ENCODE measurements at regions not wholly inside any gene's neighbourhood (a gene's known extent, or its start where the extent isn't known, plus 50 kb on each side); places are given as distances from the start of the nearest gene placed in this dataset.

DNA sequence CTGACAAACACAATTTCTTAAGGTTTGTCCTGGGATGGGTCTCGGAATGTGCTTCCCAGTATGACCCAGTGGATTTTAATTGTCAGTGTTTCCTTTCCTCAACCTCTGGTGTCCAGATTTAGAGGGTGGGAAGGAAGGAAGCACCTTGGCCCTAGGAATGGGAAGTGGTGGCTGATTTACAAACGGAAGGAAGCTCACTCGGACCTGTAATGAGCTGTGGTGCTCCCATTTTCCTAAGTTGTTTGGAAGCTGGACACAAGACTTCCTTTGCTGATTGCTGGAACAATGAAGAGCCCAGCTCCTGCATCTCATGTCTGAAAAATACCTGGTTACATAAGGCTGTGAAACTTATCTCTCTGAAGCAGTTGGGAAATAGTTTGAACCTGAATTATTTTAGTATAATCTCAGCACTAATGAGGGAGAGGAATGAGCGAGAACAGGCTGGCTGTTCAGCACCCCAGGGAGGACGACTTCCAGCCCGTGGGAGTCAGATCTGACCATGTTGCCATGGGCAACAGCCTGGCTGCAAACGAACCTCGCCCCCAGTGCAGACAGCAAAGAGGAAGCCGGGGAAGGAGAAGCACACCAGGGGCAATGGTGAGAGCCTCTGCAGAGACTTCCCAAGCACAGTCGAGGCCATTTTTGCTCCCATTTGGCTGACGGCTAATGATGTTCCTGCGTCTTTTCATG lies 74.4 kb upstream of the ASB18 start:
- Histone ChIP-seq H3K36me3 (no peaks in the 10 kb centered on the region), H3K9me3 (no peaks in the 10 kb centered on the region), H3K4me1 (no peaks in the 10 kb centered on the region), H3K27me3 (no peaks in the 10 kb centered on the region), H3K27ac (peak overlapping the region in 1 of 2 donors; percentile 3), H3K4me3 (no peak overlapping the region)
- peak; percentile 55 for DNase-seq (ENCODE audit: low spot score)
- TF ChIP-seq, protein P1, sequence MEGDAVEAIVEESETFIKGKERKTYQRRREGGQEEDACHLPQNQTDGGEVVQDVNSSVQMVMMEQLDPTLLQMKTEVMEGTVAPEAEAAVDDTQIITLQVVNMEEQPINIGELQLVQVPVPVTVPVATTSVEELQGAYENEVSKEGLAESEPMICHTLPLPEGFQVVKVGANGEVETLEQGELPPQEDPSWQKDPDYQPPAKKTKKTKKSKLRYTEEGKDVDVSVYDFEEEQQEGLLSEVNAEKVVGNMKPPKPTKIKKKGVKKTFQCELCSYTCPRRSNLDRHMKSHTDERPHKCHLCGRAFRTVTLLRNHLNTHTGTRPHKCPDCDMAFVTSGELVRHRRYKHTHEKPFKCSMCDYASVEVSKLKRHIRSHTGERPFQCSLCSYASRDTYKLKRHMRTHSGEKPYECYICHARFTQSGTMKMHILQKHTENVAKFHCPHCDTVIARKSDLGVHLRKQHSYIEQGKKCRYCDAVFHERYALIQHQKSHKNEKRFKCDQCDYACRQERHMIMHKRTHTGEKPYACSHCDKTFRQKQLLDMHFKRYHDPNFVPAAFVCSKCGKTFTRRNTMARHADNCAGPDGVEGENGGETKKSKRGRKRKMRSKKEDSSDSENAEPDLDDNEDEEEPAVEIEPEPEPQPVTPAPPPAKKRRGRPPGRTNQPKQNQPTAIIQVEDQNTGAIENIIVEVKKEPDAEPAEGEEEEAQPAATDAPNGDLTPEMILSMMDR (IDR thresholded peaks at IDR 0.05) = no peak

DNA sequence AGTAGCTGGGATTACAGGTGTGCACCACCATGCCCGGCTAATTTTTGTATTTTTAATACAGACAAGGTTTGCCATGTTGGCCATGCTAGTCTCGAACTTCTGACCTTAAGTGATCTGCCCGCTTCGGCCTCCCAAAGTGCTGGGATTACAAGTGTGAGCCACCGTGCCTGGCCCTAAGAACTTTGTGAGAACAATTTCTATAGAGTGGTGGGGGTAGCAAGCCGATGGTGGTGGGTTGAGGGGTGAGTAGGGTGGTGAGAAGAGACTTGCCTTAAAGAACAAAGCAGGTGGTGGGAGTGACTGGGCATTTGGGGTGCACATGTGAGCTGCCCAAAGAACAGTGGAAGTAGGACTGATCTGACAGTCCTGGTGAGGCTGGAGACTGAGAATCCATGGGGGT lies 76.0 kb upstream of the ASB18 start:
- Histone ChIP-seq H3K27ac (no peak overlapping the region), H3K9me3 (no peaks in the 10 kb centered on the region), H3K27me3 (no peaks in the 10 kb centered on the region), H3K36me3 (no peaks in the 10 kb centered on the region), H3K4me1 (no peaks in the 10 kb centered on the region), H3K4me3 (no peak overlapping the region)
- DNase-seq (ENCODE audit: low spot score) = peak; percentile 50
- TF ChIP-seq, protein P1 (IDR thresholded peaks at IDR 0.05) = no peak

DNA sequence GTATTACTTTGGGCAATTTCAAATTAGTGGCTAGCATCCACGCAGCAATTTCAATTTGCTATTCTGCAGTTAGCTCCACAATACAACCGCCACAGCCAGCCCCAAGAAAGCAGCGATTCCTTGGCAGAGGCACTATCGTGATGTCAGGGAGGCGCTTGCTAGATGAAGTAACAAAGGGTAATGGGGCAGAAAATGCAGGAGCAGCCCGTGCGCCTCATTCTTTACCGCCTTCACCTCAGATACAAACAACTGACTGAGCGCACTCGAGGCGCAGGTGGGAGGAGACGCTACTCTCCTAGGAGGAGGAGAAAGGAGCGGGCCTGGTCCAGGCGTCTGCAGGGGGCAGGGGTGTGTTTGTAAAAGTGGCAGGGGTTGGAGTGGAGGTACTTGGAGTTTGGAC lies 76.9 kb upstream of the ASB18 start:
- no peaks in the 10 kb centered on the region for H3K36me3 ChIP-seq
- H3K27ac ChIP-seq = no peak overlapping the region
- H3K9me3 ChIP-seq = no peaks in the 10 kb centered on the region
- DNase-seq (ENCODE audit: low spot score) = peak; percentile 47
- no peaks in the 10 kb centered on the region for H3K4me1 ChIP-seq
- no peaks in the 10 kb centered on the region for H3K27me3 ChIP-seq
- TF ChIP-seq, protein P1 (IDR thresholded peaks at IDR 0.05) = no peak
- H3K4me3 ChIP-seq = no peak overlapping the region

DNA sequence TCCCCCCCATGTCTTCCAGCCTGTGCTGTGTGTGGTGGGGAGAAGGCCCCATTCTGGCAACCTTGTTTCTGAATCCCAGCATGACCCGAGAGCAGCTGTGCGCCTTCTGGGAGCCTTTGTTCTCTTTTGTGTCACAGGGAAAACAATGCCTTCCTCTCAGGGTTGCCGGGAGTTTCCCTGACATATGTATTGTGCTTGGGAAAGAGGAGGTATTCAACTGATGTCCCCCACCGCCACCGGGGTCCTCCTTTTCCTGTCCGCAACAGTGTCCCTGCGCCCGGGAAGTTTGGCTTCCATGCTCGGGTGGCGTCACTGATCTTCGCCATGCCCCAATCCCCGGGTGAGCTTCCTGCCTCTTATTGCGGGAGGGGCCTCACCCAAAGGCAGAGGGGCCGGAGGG lies 77.5 kb upstream of the ASB18 start:
- no peaks in the 10 kb centered on the region for H3K4me1 ChIP-seq
- TF ChIP-seq, protein P1 (IDR thresholded peaks at IDR 0.05) = no peak
- no peaks in the 10 kb centered on the region for H3K9me3 ChIP-seq
- no peak overlapping the region for H3K4me3 ChIP-seq
- H3K27ac ChIP-seq = no peak overlapping the region
- H3K27me3 ChIP-seq = no peaks in the 10 kb centered on the region
- no peaks in the 10 kb centered on the region for H3K36me3 ChIP-seq
- peak; percentile 30 for DNase-seq (ENCODE audit: low spot score)

DNA sequence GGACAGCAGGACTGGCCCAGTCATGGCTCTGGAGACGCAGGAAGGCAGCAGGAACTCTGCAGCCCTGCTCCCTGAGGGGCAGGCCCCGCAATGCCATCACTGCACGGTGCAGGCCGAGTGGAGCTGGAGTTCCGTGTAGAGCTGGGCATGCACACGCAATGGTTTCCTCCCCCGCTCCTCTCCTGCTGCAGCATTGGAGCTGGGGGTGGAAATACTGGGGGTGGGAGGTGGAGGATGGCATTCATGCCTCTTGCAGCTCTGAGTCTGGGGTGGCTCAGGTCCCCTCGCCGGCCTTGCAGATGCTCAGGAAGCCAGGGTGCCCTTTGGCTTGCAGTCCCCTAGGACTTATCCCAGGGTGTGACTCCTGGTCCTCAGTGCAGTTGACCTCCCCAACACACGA lies 78.3 kb upstream of the ASB18 start:
- no peaks in the 10 kb centered on the region for H3K27me3 ChIP-seq
- H3K9me3 ChIP-seq = no peaks in the 10 kb centered on the region
- TF ChIP-seq, protein P1 (IDR thresholded peaks at IDR 0.05) = no peak
- no peak overlapping the region for H3K27ac ChIP-seq
- no peak for DNase-seq (ENCODE audit: low spot score)
- no peak overlapping the region for H3K4me3 ChIP-seq
- no peaks in the 10 kb centered on the region for H3K36me3 ChIP-seq
- H3K4me1 ChIP-seq = no peaks in the 10 kb centered on the region

DNA sequence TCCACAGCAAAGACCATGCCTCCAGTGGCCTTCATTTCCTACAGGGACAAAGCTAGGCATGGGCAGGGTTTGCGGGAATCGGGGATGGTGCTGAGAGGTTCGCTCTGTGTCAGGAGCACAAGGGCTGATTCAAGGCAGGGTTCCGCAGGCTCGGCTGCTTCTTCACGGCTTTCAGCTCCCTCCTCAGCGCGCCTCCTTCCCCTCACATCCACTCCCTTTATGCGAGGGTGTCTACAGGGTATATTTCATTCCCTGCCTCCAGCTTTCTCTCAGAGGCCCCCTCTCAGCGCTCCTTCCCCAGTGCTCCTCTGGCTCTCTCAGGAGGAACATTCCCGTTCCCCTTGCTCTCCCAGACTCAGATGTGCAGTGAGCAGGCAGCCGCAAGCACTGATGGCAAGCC lies 78.7 kb upstream of the ASB18 start:
- Histone ChIP-seq H3K27ac (no peak overlapping the region), H3K4me3 (no peak overlapping the region), H3K9me3 (no peaks in the 10 kb centered on the region), H3K4me1 (no peaks in the 10 kb centered on the region), H3K36me3 (no peaks in the 10 kb centered on the region), H3K27me3 (no peaks in the 10 kb centered on the region)
- TF ChIP-seq, protein P1 (IDR thresholded peaks at IDR 0.05) = no peak
- peak; percentile 49 for DNase-seq (ENCODE audit: low spot score)

All from right atrium auricular region (tissue), 2 donors.